GM21423 (cell line): ENCODE measurements at regions not wholly inside any gene's neighbourhood (a gene's known extent, or its start where the extent isn't known, plus 50 kb on each side); places are given as distances from the start of the nearest gene placed in this dataset.
"Not testable (repeated sequence)": the region's sequence is repeated elsewhere in the genome, so short reads cannot be mapped to it uniquely, and the experiment has no call there.

Experiments
- ATAC-seq: cut with Tn5 transposase; IDR thresholded peaks from one replicate; pipeline ENCODE4 v1.9.1; 2021; ENCODE audit warnings: mild to moderate bottlenecking, moderate library complexity; ENCODE audit not compliant: unreplicated experiment

DNA sequence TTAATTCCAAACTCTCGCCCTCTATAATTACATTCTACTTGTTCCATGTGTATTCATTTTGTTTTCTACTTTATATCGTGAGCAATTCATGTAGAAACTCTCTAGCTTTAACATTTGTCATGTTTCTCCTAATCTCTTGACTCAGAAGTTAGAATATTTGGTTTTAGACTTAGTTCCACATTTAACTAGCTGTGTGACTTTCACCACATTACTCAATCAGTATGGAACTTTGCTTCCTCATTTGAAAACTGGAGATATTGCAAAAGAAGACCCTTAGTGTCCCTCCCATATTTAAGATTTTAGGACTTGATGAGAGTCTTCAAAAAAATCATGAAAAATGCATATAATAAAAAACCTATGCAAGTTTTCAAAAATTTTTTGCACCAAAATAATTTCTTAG is 447.5 kb downstream of the GXYLT1 start:
- ATAC-seq, result no peak

DNA sequence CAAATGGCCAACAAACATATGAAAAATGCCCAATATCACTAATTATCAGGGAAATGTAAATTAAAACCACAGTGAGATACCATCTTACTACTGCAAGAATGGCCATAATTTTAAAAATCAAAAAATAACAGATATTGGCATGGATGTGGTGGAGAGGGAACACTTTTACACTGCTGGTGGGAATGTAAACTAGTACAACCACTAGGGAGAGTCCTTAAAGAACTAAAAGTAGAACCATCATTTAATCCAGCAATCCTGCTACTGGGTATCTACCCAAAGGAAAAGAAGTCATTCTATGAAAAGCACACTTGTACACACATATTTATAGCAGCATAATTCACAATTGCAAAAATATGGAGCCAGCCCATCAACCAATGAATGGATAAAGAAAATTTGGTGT is 459.7 kb downstream of the GXYLT1 start:
- no peak for ATAC-seq

DNA sequence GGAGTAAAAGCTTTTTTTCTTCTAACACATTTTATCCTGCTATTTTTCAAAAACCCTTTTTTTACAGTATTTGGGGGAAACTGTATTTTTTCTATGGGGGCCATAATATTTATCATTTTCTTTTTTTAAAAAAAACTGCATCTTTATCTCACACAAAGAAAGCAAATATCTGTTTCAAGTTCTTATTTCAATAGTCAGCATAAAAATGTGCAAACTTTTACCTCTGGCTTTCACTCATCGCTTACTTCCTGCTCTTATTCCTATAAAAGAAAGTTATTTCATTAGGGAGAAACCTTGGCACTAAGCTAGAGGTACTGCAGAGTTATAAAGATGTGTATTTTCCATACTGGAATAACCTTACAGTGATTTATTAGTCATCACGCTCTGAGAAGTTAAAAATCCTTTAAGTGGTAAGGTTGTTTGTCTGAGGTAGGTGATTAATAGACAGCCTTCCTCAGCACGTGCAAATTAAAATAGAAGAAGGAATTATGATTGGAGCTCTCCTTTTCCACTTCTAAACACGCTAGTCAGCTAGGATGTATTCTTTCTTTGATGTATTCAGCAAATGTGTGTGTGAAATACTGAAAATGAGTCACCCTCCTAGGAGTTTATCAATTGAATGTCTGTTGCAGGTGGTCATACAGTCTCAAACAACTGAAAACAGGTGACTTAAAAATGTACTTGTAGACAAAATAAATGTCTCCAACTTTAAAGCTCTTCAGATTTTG is 461.0 kb downstream of the GXYLT1 start:
- ATAC-seq, result no peak

DNA sequence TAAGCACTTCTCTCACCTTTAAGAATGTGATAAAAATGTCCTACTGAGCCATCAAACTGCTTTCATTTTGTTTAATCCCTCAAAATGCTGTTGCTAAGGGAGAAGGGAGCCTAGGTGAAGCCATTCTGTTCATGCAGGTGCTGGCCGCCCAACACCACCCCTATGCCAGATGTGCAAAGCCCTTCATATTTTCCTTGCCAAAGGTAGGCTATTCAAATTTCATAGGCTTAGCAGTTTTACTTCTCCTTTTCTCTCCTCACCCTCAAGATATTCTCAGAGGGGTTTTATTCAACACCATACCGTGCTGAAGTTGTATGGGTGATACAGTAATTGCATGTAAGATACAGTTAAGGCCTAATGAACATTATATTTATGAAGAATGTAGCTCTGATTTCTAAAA is 461.7 kb downstream of the GXYLT1 start:
- no peak for ATAC-seq

DNA sequence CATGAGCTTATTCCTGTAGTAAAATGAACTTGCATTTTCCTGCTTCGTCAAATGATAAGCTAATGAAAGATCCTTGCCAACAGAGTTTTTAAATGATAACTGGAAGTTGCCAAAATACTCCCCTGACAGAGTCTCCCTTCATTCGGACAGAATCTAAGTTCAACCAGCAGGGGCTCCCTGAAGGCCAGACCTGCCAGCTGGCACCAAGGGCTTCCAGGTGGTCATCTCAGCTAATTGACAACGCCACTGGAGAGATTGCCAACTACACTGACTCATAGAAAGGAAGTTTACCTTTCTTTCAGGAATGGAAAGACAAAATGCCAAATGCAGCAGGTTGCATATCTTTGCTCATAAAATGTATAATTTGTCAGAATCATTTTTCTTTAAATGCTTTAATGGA is 462.8 kb downstream of the GXYLT1 start:
- ATAC-seq, result no peak

DNA sequence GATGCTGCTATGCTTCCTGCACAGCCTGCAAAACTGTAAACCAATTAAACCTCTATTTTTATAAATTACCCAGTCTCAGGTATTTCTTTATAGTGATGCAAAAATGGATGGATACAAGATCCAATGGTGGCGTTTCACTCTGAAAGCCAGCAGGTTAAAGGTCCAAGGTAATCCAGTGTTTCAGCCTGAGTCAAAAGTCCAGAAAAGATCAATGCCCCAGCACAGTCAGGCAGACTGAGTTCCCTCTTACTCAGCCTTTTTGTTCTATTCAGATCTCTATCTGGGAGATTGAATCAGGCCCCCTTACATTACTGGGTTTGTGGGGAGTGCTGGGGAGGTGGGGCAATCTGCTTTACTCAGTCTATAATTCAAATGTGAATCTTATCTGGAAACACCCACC is 464.5 kb downstream of the GXYLT1 start:
- no peak for ATAC-seq

DNA sequence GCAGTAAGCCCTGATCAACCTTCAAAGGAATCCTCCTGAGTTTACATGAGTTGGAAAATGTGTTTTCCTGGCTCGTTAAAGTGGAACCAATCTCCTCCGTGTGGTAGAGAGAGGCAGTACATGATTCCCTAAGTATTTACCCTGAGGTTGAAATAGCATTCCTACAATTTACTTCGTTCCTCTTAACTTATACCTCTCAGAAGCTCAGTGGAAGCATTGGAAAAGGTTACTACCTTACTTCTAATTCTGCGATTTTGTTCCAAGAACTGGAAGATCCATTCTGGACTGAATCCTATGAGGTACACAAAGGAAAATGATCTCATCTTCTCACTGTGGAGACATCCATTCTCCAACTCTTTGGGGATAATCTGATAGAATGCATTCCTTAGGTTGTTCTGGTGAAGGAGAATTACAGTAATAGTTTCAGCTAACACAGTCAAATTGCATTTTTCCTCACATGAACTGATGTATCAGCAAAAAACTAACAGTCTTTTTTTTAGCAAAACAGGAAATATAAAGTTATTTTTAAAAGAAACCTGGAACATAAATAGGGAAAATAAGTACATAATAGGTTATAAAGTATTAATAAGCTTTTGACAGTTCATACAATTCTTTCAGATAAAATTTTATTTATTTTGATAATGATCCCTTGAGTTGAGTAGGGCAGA is 475.6 kb downstream of the PDZRN4 start:
- ATAC-seq, result no peak

DNA sequence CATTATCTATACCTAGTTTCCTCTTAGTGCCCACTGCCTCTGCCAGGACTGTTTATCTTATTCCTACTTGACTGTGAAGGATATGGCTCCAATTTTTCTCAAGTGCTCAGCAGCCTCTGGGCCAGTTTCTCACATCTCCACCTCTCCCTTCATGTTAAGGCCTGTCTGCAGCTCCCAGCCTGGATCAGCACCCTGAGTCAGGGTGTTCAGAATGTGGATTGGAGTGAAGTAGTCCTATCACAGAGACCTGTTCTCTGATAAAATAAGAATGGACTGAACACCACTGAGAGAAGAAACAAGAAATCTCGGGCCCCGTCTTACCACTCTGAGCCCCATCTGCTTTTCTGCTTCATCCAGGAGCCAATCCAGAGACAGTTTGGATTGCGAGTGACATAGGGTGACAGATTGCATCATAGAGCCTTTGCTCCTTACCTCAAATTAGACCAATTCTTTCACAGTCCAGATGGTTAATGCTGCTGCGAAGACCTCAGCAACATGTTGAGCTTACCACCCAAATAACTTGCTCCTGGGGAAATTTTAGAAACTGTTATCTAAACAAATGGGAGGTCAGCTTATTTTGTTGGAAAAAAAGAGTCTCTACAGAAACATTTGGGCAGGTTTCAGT is 473.1 kb downstream of the PDZRN4 start:
- ATAC-seq, result no peak

DNA sequence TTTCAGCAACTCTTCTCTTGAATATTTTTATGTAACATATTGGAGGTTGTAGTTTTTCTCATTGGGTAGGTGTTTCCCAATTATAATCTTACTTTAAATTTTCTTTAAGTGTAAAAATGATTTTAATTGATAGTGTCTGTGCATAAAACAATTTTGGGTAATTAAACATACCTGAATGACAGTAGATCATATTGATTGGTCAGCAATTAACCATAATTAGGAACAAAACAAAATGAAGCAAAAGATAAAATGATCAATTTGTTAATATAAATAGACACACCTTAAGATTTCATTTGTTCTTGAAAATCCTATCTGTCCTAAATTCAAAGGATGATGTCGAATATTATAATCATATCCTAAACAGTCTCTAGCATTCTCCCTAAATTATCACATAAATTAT is 468.3 kb downstream of the PDZRN4 start:
- no peak for ATAC-seq

DNA sequence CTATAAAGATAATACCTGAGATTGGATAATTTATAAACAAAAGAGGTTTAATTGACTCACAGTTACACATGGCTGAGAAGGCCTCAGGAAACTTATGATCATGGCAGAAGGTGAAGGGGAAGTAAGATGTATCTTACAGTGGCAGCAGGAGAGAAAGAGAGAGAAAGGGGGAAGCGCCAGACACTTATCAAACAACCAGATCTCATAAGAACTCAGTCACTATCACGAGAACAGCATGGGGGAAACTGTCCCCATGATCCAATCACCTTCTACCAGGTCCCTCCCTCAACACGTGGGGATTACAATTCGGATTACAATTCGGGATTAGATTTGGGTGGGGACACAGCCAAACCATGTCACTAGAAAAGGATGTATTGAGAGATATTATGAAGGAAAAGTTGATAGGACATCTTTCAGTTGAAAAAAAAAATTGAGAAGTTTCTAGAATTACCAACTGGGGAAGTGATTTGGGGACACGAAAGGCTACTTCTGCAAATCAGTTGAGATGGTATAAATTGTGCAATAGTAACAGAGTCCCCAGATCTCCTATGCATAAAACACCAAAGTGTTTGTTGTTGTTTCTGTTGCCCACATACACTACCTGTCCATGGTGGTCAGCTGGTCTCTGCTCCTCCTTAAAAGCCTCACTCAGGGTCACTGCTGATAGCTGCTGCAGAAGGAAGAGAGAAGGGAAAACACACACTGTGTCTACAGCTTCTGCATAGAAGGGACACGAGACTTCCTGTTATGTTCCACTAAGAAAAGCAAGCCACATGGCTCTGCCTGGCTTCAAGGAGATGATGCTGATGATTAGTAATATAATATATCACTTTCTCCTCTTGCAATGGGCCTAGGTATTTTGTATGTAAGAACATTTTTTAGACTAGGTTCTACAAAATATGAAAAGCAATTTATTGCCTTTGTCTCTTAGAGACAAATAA is 465.5 kb downstream of the PDZRN4 start:
- ATAC-seq, result no peak

DNA sequence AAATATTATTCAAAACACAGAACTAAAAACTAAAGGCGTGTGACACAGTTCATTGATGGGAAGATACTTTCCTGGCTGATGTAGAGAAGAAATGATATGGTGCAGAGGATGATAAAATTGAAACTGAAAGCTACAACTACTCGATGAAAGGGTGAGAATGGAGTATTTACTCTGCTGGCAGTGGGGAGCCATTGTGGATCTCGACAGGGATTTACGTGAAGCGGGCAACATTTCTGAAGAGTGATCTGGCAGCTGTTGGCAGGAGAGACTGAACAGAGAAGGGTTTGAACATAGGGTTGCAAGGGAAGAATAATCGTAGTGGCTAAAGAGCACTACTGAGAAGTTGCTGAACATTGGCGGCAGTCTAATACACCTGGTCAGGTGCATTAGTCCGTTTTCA is 464.9 kb downstream of the PDZRN4 start:
- ATAC-seq, result no peak

DNA sequence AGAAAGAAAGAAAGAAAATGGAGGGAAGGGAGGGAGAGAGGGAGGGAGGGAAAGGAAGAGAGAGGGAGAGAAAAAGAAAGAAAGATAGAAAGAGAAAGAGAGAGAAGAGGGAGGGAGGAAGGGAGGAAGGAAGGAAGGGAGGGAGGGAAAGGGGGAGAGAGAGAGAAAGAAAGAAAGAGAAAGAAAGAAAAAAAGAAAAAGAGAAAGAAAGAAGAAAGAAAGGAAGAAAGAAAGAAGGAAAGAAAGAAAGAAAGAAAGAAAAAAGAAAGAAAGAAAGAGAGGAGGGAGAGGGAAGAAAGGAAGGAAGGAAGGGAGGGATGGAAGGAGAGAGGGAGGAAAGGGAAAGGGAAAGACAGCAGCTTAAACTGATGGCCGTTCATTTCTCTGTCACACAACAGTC is 457.5 kb downstream of the PDZRN4 start:
- ATAC-seq, result no peak

DNA sequence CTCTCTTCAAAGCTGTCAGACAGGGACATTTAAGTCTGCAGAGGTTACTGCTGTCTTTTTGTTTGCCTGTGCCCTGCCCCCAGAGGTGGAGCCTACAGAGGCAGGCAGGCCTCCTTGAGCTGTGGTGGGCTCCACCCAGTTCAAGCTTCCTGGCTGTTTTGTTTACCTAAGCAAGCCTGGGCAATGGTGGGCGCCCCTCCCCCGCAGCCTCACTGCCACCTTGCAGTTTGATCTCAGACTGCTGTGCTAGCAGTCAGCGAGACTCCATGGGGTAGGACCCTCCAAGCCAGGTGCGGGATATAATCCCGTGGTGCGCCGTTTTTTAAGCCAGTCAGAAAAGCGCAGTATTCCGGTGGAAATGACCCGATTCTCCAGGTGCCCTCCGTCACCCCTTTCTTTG is 454.7 kb downstream of the PDZRN4 start:
- ATAC-seq, result not testable (repeated sequence)

DNA sequence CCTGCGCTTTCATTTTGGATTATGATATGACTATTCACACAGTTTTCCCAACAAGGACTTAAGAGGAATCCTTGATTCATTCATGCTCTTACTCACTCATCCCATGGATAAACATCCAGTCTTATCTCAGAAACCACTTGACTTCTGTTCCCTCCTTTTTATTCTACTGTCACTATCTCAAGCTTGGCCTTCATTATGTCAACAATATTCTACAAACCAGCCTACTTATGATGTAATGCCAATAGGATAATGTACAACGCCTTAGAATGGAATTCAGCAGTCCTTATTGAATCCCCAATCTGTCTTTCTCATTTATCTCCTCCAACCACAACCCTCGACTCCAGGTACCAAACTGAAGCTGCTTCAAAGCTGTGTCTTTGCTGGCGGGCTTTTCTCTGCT is 448.5 kb downstream of the PDZRN4 start:
- ATAC-seq, result no peak

DNA sequence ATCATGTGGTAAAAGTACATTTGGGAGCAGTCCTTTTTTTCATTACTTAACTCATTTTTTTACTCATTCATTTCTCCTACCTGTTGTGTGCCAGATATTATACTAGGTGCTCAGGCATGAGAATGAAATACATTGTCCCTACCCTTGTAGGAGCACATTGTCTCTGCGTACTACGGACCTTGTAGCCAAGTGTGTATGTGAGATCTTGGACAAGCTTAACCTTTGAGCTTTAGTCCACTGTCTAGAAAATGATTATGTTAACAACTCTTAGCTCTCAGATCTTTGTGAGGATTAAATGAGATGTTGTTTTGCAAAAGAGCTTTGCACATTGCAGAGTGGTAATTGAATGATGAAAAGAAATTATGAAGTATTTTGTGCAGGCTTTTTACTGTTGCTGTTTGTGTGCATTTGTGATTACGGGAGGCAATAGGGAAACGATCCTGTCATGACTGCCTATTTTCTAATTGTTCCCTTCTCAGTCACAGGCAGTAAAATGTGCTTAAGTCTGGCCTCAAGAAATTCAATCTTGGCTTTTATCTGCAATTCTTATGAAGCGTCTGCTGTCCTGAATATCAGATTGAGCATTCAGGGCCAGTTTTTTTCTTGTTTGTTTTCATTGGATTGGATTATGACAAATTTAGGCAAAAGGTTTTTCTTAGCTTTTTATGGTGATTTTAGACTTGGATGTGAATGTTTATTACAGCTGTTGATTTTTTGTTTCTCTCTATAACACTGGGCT is 447.7 kb downstream of the PDZRN4 start:
- no peak for ATAC-seq

DNA sequence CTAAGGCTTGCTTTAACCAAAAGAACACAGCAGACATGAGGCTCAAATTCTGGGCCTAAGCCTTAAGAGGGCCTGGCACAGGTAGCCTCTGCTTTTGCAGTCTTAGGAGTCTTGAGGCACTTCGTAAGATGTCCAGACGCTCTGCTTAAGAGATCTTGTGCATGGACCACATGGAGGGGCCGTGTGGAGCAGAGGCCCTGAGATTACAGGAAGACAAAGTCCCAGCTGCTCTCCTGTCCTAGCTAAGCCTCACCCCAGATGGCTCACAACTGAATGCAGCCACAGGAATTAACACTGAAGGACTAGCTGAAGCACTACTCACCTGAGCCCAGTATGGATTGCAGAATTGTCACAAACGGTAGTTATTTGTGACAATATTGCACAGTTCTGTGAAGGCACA is 446.0 kb downstream of the PDZRN4 start:
- ATAC-seq, result no peak

DNA sequence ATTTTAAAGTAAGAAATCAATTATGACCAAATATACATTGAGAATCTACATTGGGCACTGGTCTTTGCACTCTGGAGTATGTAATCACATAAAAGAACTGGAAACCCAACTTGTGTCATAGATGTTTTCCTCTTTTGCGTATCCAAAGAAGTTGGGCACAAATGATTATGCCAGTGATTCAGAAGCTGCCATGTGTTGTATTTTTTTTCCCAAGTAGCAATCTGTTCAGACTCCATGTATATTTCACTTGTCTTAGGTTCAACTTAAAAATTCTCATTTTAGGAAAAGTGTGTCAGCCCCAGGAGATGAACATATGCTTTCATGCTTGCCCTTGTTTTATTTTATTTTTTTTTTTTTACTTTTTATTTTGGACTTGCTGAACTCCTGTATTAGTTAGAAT is 441.5 kb downstream of the PDZRN4 start:
- no peak for ATAC-seq

DNA sequence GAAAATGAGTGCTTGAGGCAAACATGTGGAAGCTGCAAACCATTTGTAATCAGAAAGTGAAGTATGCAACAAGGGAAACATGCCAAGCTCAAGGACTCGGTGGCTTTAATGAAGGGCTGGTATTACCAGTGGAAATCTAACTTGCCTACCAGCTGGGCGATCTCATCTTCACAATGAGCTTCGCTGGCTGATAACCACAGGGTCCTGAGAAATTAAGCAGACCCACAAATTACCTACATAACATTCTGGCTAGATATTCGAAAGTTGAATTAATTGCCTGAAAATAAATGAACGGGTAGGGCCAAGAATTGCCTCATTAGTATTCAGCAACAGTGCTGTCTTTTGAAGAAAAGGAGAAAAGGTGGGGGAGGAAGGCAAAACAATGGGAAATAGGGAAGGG is 439.4 kb downstream of the PDZRN4 start:
- ATAC-seq, result no peak

DNA sequence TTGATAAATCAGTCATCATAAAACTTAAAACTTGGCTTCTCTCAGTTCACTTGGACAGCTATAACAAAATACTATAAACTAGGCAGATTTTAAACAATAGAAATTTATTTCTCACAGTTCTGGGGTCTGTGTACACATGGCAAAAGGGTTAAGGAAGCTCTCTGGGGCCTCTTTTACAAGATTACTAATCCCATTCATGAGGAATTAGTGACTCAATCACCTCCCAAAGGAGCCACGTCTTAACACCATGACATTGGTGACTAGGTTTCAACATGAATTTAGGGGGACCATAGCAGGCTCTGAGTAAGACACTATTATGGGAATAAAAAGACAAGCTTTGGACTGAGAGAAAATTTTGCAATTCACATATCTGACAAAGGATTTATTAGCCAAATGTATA is 436.5 kb downstream of the PDZRN4 start:
- no peak for ATAC-seq
